WTC11 (cell line): ENCODE measurements at regions not wholly inside any gene's neighbourhood (a gene's known extent, or its start where the extent isn't known, plus 50 kb on each side); places are given as distances from the start of the nearest gene placed in this dataset.

Experiments used
- ATAC-seq: fragments of 200-7000 bp; cut with Tn5 transposase; 2 replicates; pipeline ENCODE4 v1.10.0; 2021; ENCODE audit warnings: mild to moderate bottlenecking, moderate library complexity
- CTCF ChIA-PET: fragments of 300-600 bp; sonication (Branson Sonifier 250); formaldehyde crosslinking; loops from one replicate; lab custom pipeline; 2021; ENCODE audit warnings: antibody characterized with exemption; lab: Charles Lee
- POLR2A ChIA-PET: fragments of 350-600 bp; sonication (Branson Sonifier 250); formaldehyde crosslinking; loops from one replicate; lab custom pipeline; 2021; ENCODE audit warnings: antibody characterized with exemption; lab: Charles Lee
- DNase-seq: peaks from one replicate; pipeline ENCODE4 v3.0.0; 2021; ENCODE audit warnings: low spot score
- H3K27ac Mint-ChIP-seq: 2 replicates; pipeline ENCODE4 v1.8.0; 2021; ENCODE audit warnings: mixed read lengths
- H3K27me3 Mint-ChIP-seq: 2 replicates; pipeline ENCODE4 v1.8.0; 2021; ENCODE audit warnings: low read depth, mild to moderate bottlenecking, moderate library complexity, mixed read lengths
- H3K36me3 Mint-ChIP-seq: 2 replicates; pipeline ENCODE4 v1.8.0; 2021; ENCODE audit warnings: mixed read lengths
- H3K4me1 Mint-ChIP-seq: 2 replicates; pipeline ENCODE4 v1.8.0; 2022; ENCODE audit warnings: mixed read lengths
- H3K4me3 Mint-ChIP-seq: 2 replicates; pipeline ENCODE4 v1.8.0; 2021; ENCODE audit warnings: mild to moderate bottlenecking, moderate library complexity, mixed read lengths
- H3K9me3 Mint-ChIP-seq: 2 replicates; pipeline ENCODE4 v1.8.0; 2021; ENCODE audit warnings: mixed read lengths
- ARID4B ChIP-seq: sonication (generic); formaldehyde crosslinking; IDR thresholded peaks from 2 replicates; pipeline ENCODE4 v1.8.0; 2023; ENCODE audit warnings: missing genetic modification reagents, mild to moderate bottlenecking, borderline replicate concordance
- ATF3 ChIP-seq: sonication (generic); formaldehyde crosslinking; conservative IDR thresholded peaks from 2 replicates; pipeline ENCODE4 v1.8.1; 2022; ENCODE audit warnings: mild to moderate bottlenecking, missing genetic modification reagents
- ATF6 ChIP-seq: sonication (generic); formaldehyde crosslinking; IDR thresholded peaks from 2 replicates; pipeline ENCODE4 v1.8.1; 2023; ENCODE audit warnings: mild to moderate bottlenecking, missing genetic modification reagents
- CTCF ChIP-seq: fragments of 200-600 bp; IDR thresholded peaks from 2 replicates; pipeline ENCODE4 v1.8.0; 2022; ENCODE audit warnings: antibody characterized with exemption
- E2F5 ChIP-seq: sonication (generic); formaldehyde crosslinking; IDR thresholded peaks from 2 replicates; pipeline ENCODE4 v1.8.1; 2022; ENCODE audit warnings: mild to moderate bottlenecking, moderate library complexity, missing genetic modification reagents
- ESRRA ChIP-seq: sonication (generic); formaldehyde crosslinking; IDR thresholded peaks from 2 replicates; pipeline ENCODE4 v1.8.1; 2022; ENCODE audit warnings: mild to moderate bottlenecking, missing genetic modification reagents, borderline replicate concordance
- ETV6 ChIP-seq: sonication (generic); formaldehyde crosslinking; IDR thresholded peaks from 2 replicates; pipeline ENCODE4 v1.8.1; 2022; ENCODE audit warnings: mild to moderate bottlenecking, missing genetic modification reagents
- FOXK1 ChIP-seq: sonication (generic); formaldehyde crosslinking; IDR thresholded peaks from 2 replicates; pipeline ENCODE4 v1.8.0; 2022; ENCODE audit warnings: mild to moderate bottlenecking, moderate library complexity, missing genetic modification reagents
- FOXP1 ChIP-seq: sonication (generic); formaldehyde crosslinking; IDR thresholded peaks from 2 replicates; pipeline ENCODE4 v1.8.0; 2022; ENCODE audit warnings: missing genetic modification reagents, mild to moderate bottlenecking, moderate library complexity, borderline replicate concordance
- FOXP4 ChIP-seq: sonication (generic); formaldehyde crosslinking; IDR thresholded peaks from 2 replicates; pipeline ENCODE4 v1.8.0; 2022; ENCODE audit warnings: mild to moderate bottlenecking, missing genetic modification reagents
- JAZF1 ChIP-seq: fragments of 250-450 bp; sonication (Bioruptor Pico); IDR thresholded peaks from 2 replicates; pipeline ENCODE4 v1.9.0; 2021; ENCODE audit warnings: moderate library complexity, mild to moderate bottlenecking, inconsistent platforms
- KAT7 ChIP-seq: sonication (generic); formaldehyde crosslinking; IDR thresholded peaks from 2 replicates; pipeline ENCODE4 v1.8.1; 2023; ENCODE audit warnings: missing genetic modification reagents, mild to moderate bottlenecking, borderline replicate concordance
- MYBL2 ChIP-seq: sonication (generic); formaldehyde crosslinking; IDR thresholded peaks from 2 replicates; pipeline ENCODE4 v1.8.1; 2023; ENCODE audit warnings: mild to moderate bottlenecking, moderate library complexity, missing genetic modification reagents
- SMAD3 ChIP-seq: sonication (generic); formaldehyde crosslinking; IDR thresholded peaks from 2 replicates; pipeline ENCODE4 v1.8.0; 2022; ENCODE audit warnings: missing genetic modification reagents, mild to moderate bottlenecking, borderline replicate concordance
- SOX15 ChIP-seq: fragments of 250-450 bp; sonication (Bioruptor Pico); IDR thresholded peaks from 2 replicates; pipeline ENCODE4 v1.9.0; 2021; ENCODE audit warnings: mild to moderate bottlenecking
- TEAD4 ChIP-seq: sonication (generic); formaldehyde crosslinking; IDR thresholded peaks from 2 replicates; pipeline ENCODE4 v1.8.0; 2022; ENCODE audit warnings: mild to moderate bottlenecking, missing genetic modification reagents
- ZNF121 ChIP-seq: sonication (generic); formaldehyde crosslinking; IDR thresholded peaks from 2 replicates; pipeline ENCODE4 v1.8.0; 2023; ENCODE audit warnings: missing genetic modification reagents
- ZNF219 ChIP-seq: sonication (generic); formaldehyde crosslinking; IDR thresholded peaks from 2 replicates; pipeline ENCODE4 v1.8.0; 2023; ENCODE audit warnings: missing genetic modification reagents, mild to moderate bottlenecking, borderline replicate concordance
- ZNF232 ChIP-seq: sonication (generic); formaldehyde crosslinking; IDR thresholded peaks from 2 replicates; pipeline ENCODE4 v1.8.0; 2022; ENCODE audit warnings: mild to moderate bottlenecking, missing genetic modification reagents
- ZNF263 ChIP-seq: sonication (generic); formaldehyde crosslinking; IDR thresholded peaks from 2 replicates; pipeline ENCODE4 v1.8.1; 2022; ENCODE audit warnings: low read depth, mild to moderate bottlenecking, moderate library complexity, missing genetic modification reagents
- ZNF317 ChIP-seq: sonication (generic); formaldehyde crosslinking; IDR thresholded peaks from 2 replicates; pipeline ENCODE4 v1.8.1; 2023; ENCODE audit warnings: low read depth, mild to moderate bottlenecking, moderate library complexity, missing genetic modification reagents, borderline replicate concordance
- ZNF423 ChIP-seq: fragments of 250-450 bp; sonication (Bioruptor Pico); IDR thresholded peaks from 2 replicates; pipeline ENCODE4 v2.1.2; 2022; ENCODE audit warnings: mild to moderate bottlenecking, moderate library complexity

DNA sequence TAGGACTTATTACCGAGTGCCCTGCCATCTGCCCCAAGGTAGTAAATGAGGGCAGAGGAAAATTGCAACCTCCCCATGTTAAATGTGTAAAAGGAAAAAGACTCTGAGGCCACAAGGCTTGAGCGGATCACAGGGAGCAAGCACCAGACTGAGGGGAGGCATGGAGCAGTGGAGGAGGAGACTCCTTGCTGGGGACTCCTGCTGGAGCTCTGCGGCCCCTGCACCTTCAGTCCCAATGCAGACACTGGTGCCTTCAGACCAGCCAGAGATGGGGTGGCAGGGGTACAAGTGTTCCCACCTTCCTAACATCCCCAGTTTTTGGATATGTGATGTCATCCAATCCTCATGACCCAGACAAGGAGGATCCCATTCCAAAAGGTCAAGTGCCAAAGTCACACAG, 128.4 kb upstream of the NGF start:
- TF ChIP-seq FOXP1 (CRISPR knock-in tag): no peak
- no peak for TF ChIP-seq ATF6 (CRISPR knock-in tag)
- TF ChIP-seq ARID4B: no peak
- no peak for TF ChIP-seq FOXK1 (CRISPR knock-in tag)
- TF ChIP-seq TEAD4 (CRISPR knock-in tag): no peak
- no peak for TF ChIP-seq ESRRA
- no peak for TF ChIP-seq ZNF263 (CRISPR knock-in tag)
- no peak for TF ChIP-seq E2F5 (CRISPR knock-in tag)
- TF ChIP-seq ZNF219 (CRISPR knock-in tag): no peak
- no peak for TF ChIP-seq SMAD3 (CRISPR knock-in tag)
- TF ChIP-seq ZNF232 (CRISPR knock-in tag): no peak
- TF ChIP-seq KAT7 (CRISPR knock-in tag): no peak
- TF ChIP-seq ATF3 (CRISPR knock-in tag): no peak
- TF ChIP-seq ZNF317: no peak
- TF ChIP-seq, all 79 proteins: peak for 0
- Mint-ChIP-seq H3K36me3 (no peaks in the 10 kb centered on the region), H3K9me3 (no peaks in the 10 kb centered on the region), H3K4me1 (peaks cover 3% of the 10 kb centered on the region; the same call in 1 of the 2 replicates), H3K4me3 (no peak overlapping the region), H3K27me3 (no peaks in the 10 kb centered on the region), H3K27ac (no peak overlapping the region)
- ChIA-PET CTCF (interaction anchor here (0.5 to 2.5 kb wide), 12 partner anchors 10 to 328 kb away, joined by 3 to 13 read pairs (median 4); partner anchors contain the start of gene NGF), POLR2A (no interaction called here)
- DNase-seq (peak; percentile 24), ATAC-seq (peak; percentile 53)

GRCh38 chr1:115465802-115466363, 127.8 kb upstream of the NGF start:
- ATAC-seq: no peak
- no peak for DNase-seq
- Mint-ChIP-seq H3K4me3 (no peak overlapping the region), H3K27me3 (no peaks in the 10 kb centered on the region), H3K36me3 (no peaks in the 10 kb centered on the region), H3K4me1 (peaks cover 3% of the 10 kb centered on the region; the same call in 1 of the 2 replicates), H3K27ac (no peak overlapping the region), H3K9me3 (no peaks in the 10 kb centered on the region)
- ChIA-PET POLR2A (no interaction called here), CTCF (interaction anchor here (0.8 to 2.5 kb wide), 11 partner anchors 11 to 327 kb away, joined by 3 to 13 read pairs (median 4); partner anchors contain the start of gene NGF)
- TF ChIP-seq MYBL2 (CRISPR knock-in tag) (no peak), SOX15 (CRISPR knock-in tag) (no peak), CTCF (no peak), ZNF121 (no peak), FOXP4 (no peak), ETV6 (CRISPR knock-in tag) (no peak), JAZF1 (CRISPR knock-in tag) (no peak), ZNF423 (CRISPR knock-in tag) (no peak), E2F5 (CRISPR knock-in tag) (no peak)
